GM13976 (cell line): ENCODE measurements at regions not wholly inside any gene's neighbourhood (a gene's known extent, or its start where the extent isn't known, plus 50 kb on each side); places are given as distances from the start of the nearest gene placed in this dataset.

Experiments
- DNase-seq: peaks from one replicate; pipeline ENCODE4 v3.0.0; 2012; ENCODE audit warnings: low spot score
- in situ Hi-C: fragments of 300-500 bp; cut with MboI; formaldehyde crosslinking; loops from one replicate; pipeline ENCODE4 v1.12.0; 2022; ENCODE audit warnings: low sequenced_read_pairs, mixed read lengths, inconsistent platforms; ENCODE audit not compliant: unreplicated experiment
- TF ChIP-seq, protein P1 (sequence below): IDR thresholded peaks from 2 replicates; pipeline ENCODE4 v1.5.1; 2012; ENCODE audit warnings: borderline replicate concordance, mild to moderate bottlenecking; ENCODE audit not compliant: insufficient read depth; ENCODE audit errors: extremely low read depth, missing control alignments, control extremely low read depth

DNA sequence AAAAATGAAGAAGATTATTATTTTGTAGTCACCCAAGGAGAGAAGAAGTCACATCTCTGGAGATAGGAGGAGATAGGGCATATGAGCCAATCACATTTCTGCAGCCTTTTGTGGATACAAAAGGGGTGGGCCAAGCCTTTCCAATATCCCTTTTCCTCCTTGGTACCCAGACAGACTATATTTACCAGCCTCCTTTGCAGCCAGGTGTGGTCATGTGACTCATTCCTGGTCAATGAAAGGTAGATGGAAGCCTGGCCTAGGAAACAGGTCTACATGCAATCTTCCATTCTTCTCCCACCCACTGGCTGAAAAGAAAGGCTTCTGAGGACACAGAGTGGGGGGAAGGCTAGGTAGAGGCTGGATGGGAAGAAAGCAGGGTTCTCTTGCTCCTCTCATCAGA is 58.1 kb upstream of the ERG start:
- DNase-seq = no peak
- in situ Hi-C loops = no loop called here
- TF ChIP-seq, protein P1, sequence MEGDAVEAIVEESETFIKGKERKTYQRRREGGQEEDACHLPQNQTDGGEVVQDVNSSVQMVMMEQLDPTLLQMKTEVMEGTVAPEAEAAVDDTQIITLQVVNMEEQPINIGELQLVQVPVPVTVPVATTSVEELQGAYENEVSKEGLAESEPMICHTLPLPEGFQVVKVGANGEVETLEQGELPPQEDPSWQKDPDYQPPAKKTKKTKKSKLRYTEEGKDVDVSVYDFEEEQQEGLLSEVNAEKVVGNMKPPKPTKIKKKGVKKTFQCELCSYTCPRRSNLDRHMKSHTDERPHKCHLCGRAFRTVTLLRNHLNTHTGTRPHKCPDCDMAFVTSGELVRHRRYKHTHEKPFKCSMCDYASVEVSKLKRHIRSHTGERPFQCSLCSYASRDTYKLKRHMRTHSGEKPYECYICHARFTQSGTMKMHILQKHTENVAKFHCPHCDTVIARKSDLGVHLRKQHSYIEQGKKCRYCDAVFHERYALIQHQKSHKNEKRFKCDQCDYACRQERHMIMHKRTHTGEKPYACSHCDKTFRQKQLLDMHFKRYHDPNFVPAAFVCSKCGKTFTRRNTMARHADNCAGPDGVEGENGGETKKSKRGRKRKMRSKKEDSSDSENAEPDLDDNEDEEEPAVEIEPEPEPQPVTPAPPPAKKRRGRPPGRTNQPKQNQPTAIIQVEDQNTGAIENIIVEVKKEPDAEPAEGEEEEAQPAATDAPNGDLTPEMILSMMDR = no peak

DNA sequence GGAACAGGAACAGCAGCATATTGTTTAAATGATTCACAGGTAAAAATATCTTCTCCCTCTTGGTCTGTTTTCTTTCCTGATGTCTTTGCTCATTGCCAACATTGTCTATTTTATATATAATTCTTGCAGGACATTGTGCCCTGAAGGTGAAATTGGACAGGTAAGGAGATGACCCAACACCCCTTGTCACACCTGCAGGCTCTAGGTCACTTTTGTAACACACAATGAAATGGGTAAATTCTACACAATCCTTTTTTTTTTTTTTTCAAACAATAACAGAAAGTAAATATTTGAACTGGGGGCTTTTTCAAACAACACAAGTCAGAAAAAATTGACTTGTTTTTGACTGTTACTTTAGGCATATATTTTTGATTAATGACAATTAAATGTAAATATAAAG is 62.9 kb upstream of the ERG start:
- no peak for DNase-seq
- TF ChIP-seq, protein P1 = no peak
- in situ Hi-C loops = no loop called here

- DNase-seq = no peak
- in situ Hi-C loops = no loop called here
- TF ChIP-seq, protein P1 = no peak
These were observed 63.6 kb upstream of the ERG start for GRCh38 chr21:38561613-38562581.

DNA sequence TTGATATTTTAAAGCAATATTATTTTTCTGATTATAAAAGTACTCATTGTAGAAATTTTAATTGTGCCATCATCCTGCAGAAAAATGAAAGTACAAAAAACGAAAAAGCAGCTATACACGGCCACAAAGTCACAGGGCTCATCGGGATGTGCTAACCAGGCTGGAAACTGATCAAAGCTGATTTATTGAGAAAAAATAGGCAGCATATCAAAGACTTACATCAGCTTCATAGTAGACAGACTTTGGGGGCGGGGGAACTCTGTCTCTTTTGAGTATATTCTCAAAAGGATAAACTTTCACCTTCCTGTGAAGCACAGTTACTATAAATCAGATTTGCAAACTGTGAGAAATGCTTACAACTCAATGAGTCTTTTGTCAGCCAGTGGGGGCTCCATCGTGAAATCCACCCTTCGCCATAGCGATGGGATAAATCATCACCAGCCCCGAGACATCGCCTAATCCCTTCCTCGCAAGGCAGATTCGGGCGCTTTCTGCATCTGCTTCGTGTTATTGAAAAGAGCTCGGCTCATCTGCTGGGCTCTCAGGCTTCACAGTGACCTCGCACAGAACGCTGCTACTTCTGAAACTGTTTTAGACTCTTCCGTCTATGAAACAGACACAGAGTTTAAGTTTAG is 69.2 kb upstream of the ERG start:
- TF ChIP-seq, protein P1 = no peak
- in situ Hi-C loops = no loop called here
- DNase-seq = no peak

- TF ChIP-seq, protein P1 = no peak
- in situ Hi-C loops = no loop called here
- no peak for DNase-seq
These were observed 69.7 kb upstream of the ERG start for GRCh38 chr21:38567970-38568360.

- TF ChIP-seq, protein P1 = no peak
- DNase-seq = no peak
- in situ Hi-C loops = no loop called here
These were observed 71.5 kb upstream of the ERG start for GRCh38 chr21:38569733-38570132.
